H9 (cell line): ENCODE measurements at regions not wholly inside any gene's neighbourhood (a gene's known extent, or its start where the extent isn't known, plus 50 kb on each side); places are given as distances from the start of the nearest gene placed in this dataset.

Source experiments
- DNase-seq: peaks from one replicate; pipeline ENCODE4 v3.0.0-alpha.2; 2017
- H2AFZ ChIP-seq: one replicate; pipeline ENCODE4 v1.6.1; 2013; ENCODE audit warnings: mild to moderate bottlenecking, low read length, control low read depth, moderate library complexity
- H2AK5ac ChIP-seq: 2 replicates; pipeline ENCODE4 v1.6.1; 2013; ENCODE audit warnings: low read length, control low read depth, mixed read lengths; ENCODE audit not compliant: insufficient read length
- H2BK120ac ChIP-seq: one replicate; pipeline ENCODE4 v1.6.1; 2013; ENCODE audit warnings: low read depth, mild to moderate bottlenecking, low read length, control low read depth, inconsistent platforms; ENCODE audit not compliant: poor library complexity, severe bottlenecking
- H2BK12ac ChIP-seq: 2 replicates; pipeline ENCODE4 v1.6.1; 2013; ENCODE audit warnings: low read length, control low read depth, mixed read lengths, low read depth; ENCODE audit not compliant: insufficient read length
- H2BK15ac ChIP-seq: 2 replicates; pipeline ENCODE4 v1.6.1; 2013; ENCODE audit warnings: low read depth, low read length, control low read depth
- H2BK20ac ChIP-seq: one replicate; pipeline ENCODE4 v1.6.1; 2013; ENCODE audit warnings: low read depth, mild to moderate bottlenecking, low read length, control low read depth, inconsistent platforms; ENCODE audit not compliant: poor library complexity, severe bottlenecking
- H2BK5ac ChIP-seq: 2 replicates; pipeline ENCODE4 v1.6.1; 2013; ENCODE audit warnings: low read length, control low read depth, mixed read lengths; ENCODE audit not compliant: insufficient read length
- H3K14ac ChIP-seq: 2 replicates; pipeline ENCODE4 v1.6.1; 2013; ENCODE audit warnings: low read length, control low read depth; ENCODE audit not compliant: insufficient read depth
- H3K18ac ChIP-seq: 2 replicates; pipeline ENCODE4 v1.6.1; 2013; ENCODE audit warnings: low read depth, mild to moderate bottlenecking, mixed read lengths, low read length, control low read depth; ENCODE audit not compliant: insufficient read length
- H3K23ac ChIP-seq: 2 replicates; pipeline ENCODE4 v1.6.1; 2013; ENCODE audit warnings: low read length, control low read depth, mixed read lengths, low read depth; ENCODE audit not compliant: insufficient read length
- H3K23me2 ChIP-seq: 2 replicates; pipeline ENCODE4 v1.6.1; 2013; ENCODE audit warnings: low read depth, mild to moderate bottlenecking, mixed read lengths, low read length, control low read depth; ENCODE audit not compliant: insufficient read length, poor library complexity, severe bottlenecking
- H3K27ac ChIP-seq: 2 replicates; pipeline ENCODE4 v1.5.1; 2013; ENCODE audit warnings: low read length, control low read depth, mixed read lengths, low read depth; ENCODE audit not compliant: insufficient read length
- H3K27me3 ChIP-seq: 2 replicates; pipeline ENCODE4 v1.6.1; 2013; ENCODE audit warnings: low read length, control low read depth, inconsistent platforms; ENCODE audit not compliant: insufficient read depth
- H3K4ac ChIP-seq: 2 replicates; pipeline ENCODE4 v1.6.1; 2013; ENCODE audit warnings: low read depth, mild to moderate bottlenecking, control low read depth, inconsistent platforms, low read length, moderate library complexity
- H3K4me1 ChIP-seq: 2 replicates; pipeline ENCODE4 v1.6.1; 2013; ENCODE audit warnings: low read length, control low read depth, inconsistent platforms; ENCODE audit not compliant: insufficient read depth
- H3K4me2 ChIP-seq: 2 replicates; pipeline ENCODE4 v1.6.1; 2013; ENCODE audit warnings: low read length, control low read depth, mixed read lengths; ENCODE audit not compliant: insufficient read length, insufficient read depth
- H3K56ac ChIP-seq: 2 replicates; pipeline ENCODE4 v1.6.1; 2013; ENCODE audit warnings: low read depth, mild to moderate bottlenecking, mixed read lengths, low read length, control low read depth; ENCODE audit not compliant: insufficient read length
- H3K79me1 ChIP-seq: 2 replicates; pipeline ENCODE4 v1.6.1; 2013; ENCODE audit warnings: low read depth, mild to moderate bottlenecking, moderate library complexity, low read length, control low read depth, inconsistent platforms; ENCODE audit not compliant: insufficient read depth, poor library complexity, severe bottlenecking
- H3K79me2 ChIP-seq: 2 replicates; pipeline ENCODE4 v1.6.1; 2013; ENCODE audit warnings: low read length, control low read depth, inconsistent platforms; ENCODE audit not compliant: insufficient read depth
- H3K9ac ChIP-seq: 2 replicates; pipeline ENCODE4 v1.6.1; 2013; ENCODE audit warnings: low read length, control low read depth, mixed read lengths; ENCODE audit not compliant: insufficient read length; ENCODE audit errors: extremely low read depth
- H3K9me3 ChIP-seq: one replicate; pipeline ENCODE4 v1.6.1; 2013; ENCODE audit warnings: low read depth, low read length, inconsistent platforms; ENCODE audit not compliant: control insufficient read depth
- H3T11ph ChIP-seq: one replicate; pipeline ENCODE4 v1.6.1; 2013; ENCODE audit warnings: mild to moderate bottlenecking, low read length, control low read depth, inconsistent platforms
- H4K20me1 ChIP-seq: one replicate; pipeline ENCODE4 v1.6.1; 2013; ENCODE audit not compliant: control insufficient read depth, insufficient read length, insufficient read depth
- H4K5ac ChIP-seq: 2 replicates; pipeline ENCODE4 v1.6.1; 2013; ENCODE audit warnings: low read depth, mild to moderate bottlenecking, mixed read lengths, low read length, control low read depth; ENCODE audit not compliant: insufficient read length
- H4K8ac ChIP-seq: replicated peaks from 2 replicates; pipeline ENCODE4 v1.6.1; 2013; ENCODE audit warnings: low read length, control low read depth, mixed read lengths, low read depth; ENCODE audit not compliant: insufficient read length
- H4K91ac ChIP-seq: 2 replicates; pipeline ENCODE4 v1.6.1; 2013; ENCODE audit warnings: low read depth, mild to moderate bottlenecking, moderate library complexity, mixed read lengths, low read length, control low read depth; ENCODE audit not compliant: insufficient read length
- H3K27ac Mint-ChIP-seq, 3 experiments: 2 replicates in 2 of 3; 3 replicates in 1 of 3; pipeline ENCODE4 v1.8.0; 2020 to 2021; ENCODE audit warnings: mixed read lengths in 3 of 3, mild to moderate bottlenecking in 1 of 3, moderate library complexity in 1 of 3
- H3K27me3 Mint-ChIP-seq: 2 replicates; pipeline ENCODE4 v1.8.0; 2021; ENCODE audit warnings: low read depth, mild to moderate bottlenecking, moderate library complexity, mixed read lengths
- H3K36me3 Mint-ChIP-seq, 3 experiments: 2 replicates in 2 of 3; 3 replicates in 1 of 3; pipeline ENCODE4 v1.8.0; 2020 to 2021; ENCODE audit warnings: low read depth in 3 of 3, mixed read lengths in 3 of 3; ENCODE audit not compliant: insufficient read depth in 1 of 3
- H3K4me1 Mint-ChIP-seq, 2 experiments: 2 replicates each; pipeline ENCODE4 v1.8.0; 2020; ENCODE audit warnings: mixed read lengths in 2 of 2
- H3K4me3 Mint-ChIP-seq, 2 experiments: 2 replicates in 1 of 2; 3 replicates in 1 of 2; pipeline ENCODE4 v1.8.0; 2020 to 2021; ENCODE audit warnings: mild to moderate bottlenecking in 2 of 2, mixed read lengths in 2 of 2, moderate library complexity in 1 of 2
- H3K9me3 Mint-ChIP-seq, 2 experiments: 2 replicates in 1 of 2; 3 replicates in 1 of 2; pipeline ENCODE4 v1.8.0; 2020; ENCODE audit warnings: mild to moderate bottlenecking in 2 of 2, mixed read lengths in 2 of 2, moderate library complexity in 1 of 2
- CTCF ChIP-seq: fragments of 200-600 bp; sonication (generic); conservative IDR thresholded peaks from 3 replicates; pipeline ENCODE4 v1.8.0; 2021; ENCODE audit warnings: antibody characterized with exemption, mild to moderate bottlenecking
- WGBS: extraction: QIAGEN DNeasy Blood & Tissue Kit; methylation state at CpG from one replicate; pipeline ENCODE4 v1.1.7; 2013; ENCODE audit warnings: missing lambda C conversion rate, low lambda C conversion rate, mixed read lengths; ENCODE audit not compliant: insufficient read length; ENCODE audit errors: extremely low coverage; 5-methylcytosine and 5-hydroxymethylcytosine counted together

- WGBS: no CpG with 5 or more reads among the region's 5 CpGs
- H4K91ac ChIP-seq: no peak overlapping the region
- no peak overlapping the region for H3K9ac ChIP-seq
- no peak for TF ChIP-seq CTCF
- no peak overlapping the region for H2BK5ac ChIP-seq
- no peak overlapping the region for H3K27ac ChIP-seq
- no peak overlapping the region for H4K8ac ChIP-seq
- no peak overlapping the region for H2BK120ac ChIP-seq
- Mint-ChIP-seq H3K36me3 (no peaks in the 10 kb centered on the region), H3K9me3 (no peaks in the 10 kb centered on the region), H3K4me1 (peaks cover 6 to 7% of the 10 kb centered on the region in 2 experiments), H3K27me3 (no peaks in the 10 kb centered on the region; the same call in 1 of the 2 replicates), H3K27ac (no peak overlapping the region), H3K4me3 (no peak overlapping the region)
- H3K27me3 ChIP-seq: no peaks in the 10 kb centered on the region
- H3K18ac ChIP-seq: no peak overlapping the region
- H2AK5ac ChIP-seq: no peak overlapping the region
- H4K20me1 ChIP-seq: no peaks in the 10 kb centered on the region
- H3K9me3 ChIP-seq: no peaks in the 10 kb centered on the region
- no peak overlapping the region for H3K4ac ChIP-seq
- no peak for DNase-seq
- H3T11ph ChIP-seq: no peak overlapping the region
- no peaks in the 10 kb centered on the region for H3K23me2 ChIP-seq
- H2BK20ac ChIP-seq: no peak overlapping the region
- H4K5ac ChIP-seq: no peak overlapping the region
- no peak overlapping the region for H3K4me2 ChIP-seq
- H3K56ac ChIP-seq: no peak overlapping the region
- H3K79me2 ChIP-seq: no peaks in the 10 kb centered on the region
- no peak overlapping the region for H2AFZ ChIP-seq
- no peak overlapping the region for H2BK15ac ChIP-seq
- no peak overlapping the region for H3K23ac ChIP-seq
- no peaks in the 10 kb centered on the region for H3K4me1 ChIP-seq
- H3K14ac ChIP-seq: no peak overlapping the region
- H3K79me1 ChIP-seq: no peaks in the 10 kb centered on the region
- H2BK12ac ChIP-seq: no peak overlapping the region
These were observed 114.0 kb downstream of the KIF4B start for GRCh38 chr5:155127552-155127951.
